B cell (primary cell): ENCODE measurements at regions not wholly inside any gene's neighbourhood (a gene's known extent, or its start where the extent isn't known, plus 50 kb on each side); places are given as distances from the start of the nearest gene placed in this dataset.

Source experiments
- ATAC-seq: fragments of 200-7000 bp; cut with Tn5 transposase; one replicate; pipeline ENCODE4 v1.10.0; 2021; ENCODE audit warnings: low read depth, mild to moderate bottlenecking, moderate number of reproducible peaks, moderate library complexity
- CTCF ChIA-PET: fragments of 350-600 bp; sonication (Branson Sonifier 250); formaldehyde crosslinking; loops from one replicate; lab custom pipeline; 2021; ENCODE audit warnings: antibody characterized with exemption, inconsistent platforms; lab: Charles Lee
- POLR2A ChIA-PET: fragments of 350-600 bp; sonication (Branson Sonifier 250); formaldehyde crosslinking; loops from one replicate; lab custom pipeline; 2021; ENCODE audit warnings: antibody characterized with exemption; lab: Charles Lee
- DNase-seq: peaks from one replicate; pipeline ENCODE4 v3.0.0; 2013
- H2AFZ ChIP-seq: 2 replicates; pipeline ENCODE4 v1.6.1; 2012; ENCODE audit warnings: mild to moderate bottlenecking, low read depth, low read length; ENCODE audit not compliant: insufficient read depth, poor library complexity, severe bottlenecking
- H3K27ac ChIP-seq, 2 donors: 1 replicate in 1 of 2; 2 replicates in 1 of 2; pipeline ENCODE4 v1.5.1; 2012 to 2013; ENCODE audit warnings: low read length in 2 of 2, mild to moderate bottlenecking in 2 of 2, moderate library complexity in 1 of 2
- H3K27me3 ChIP-seq, 4 experiments: fragments of 200-600 bp in 1 of 4; sonication (generic) in 1 of 4; replicated peaks in 1 of 4; 1 replicate in 2 of 4; 2 replicates in 2 of 4; pipeline versions ENCODE4 v1.6.1 to v1.7.0; 2013 to 2016; ENCODE audit warnings: low read length in 3 of 4, mild to moderate bottlenecking in 2 of 4, mixed read lengths in 1 of 4, moderate library complexity in 1 of 4; ENCODE audit not compliant: insufficient read depth in 4 of 4, control insufficient read depth in 3 of 4; ENCODE audit errors: control extremely low read depth in 1 of 4
- H3K36me3 ChIP-seq, 2 experiments: replicated peaks in 1 of 2; 1 replicate in 1 of 2; 2 replicates in 1 of 2; pipeline versions ENCODE4 v1.6.1 to v1.7.1; 2013; ENCODE audit warnings: low read length in 1 of 2; ENCODE audit not compliant: insufficient read depth in 2 of 2, control insufficient read depth in 1 of 2; ENCODE audit errors: control extremely low read depth in 1 of 2, extremely low read depth in 1 of 2
- H3K4me1 ChIP-seq, 2 donors: fragments of 200-600 bp in 1 of 2; sonication (generic) in 1 of 2; 1 replicate in 1 of 2; 2 replicates in 1 of 2; pipeline versions ENCODE4 v1.5.1 to v1.6.1; 2013 to 2017; ENCODE audit warnings: low read length in 2 of 2; ENCODE audit not compliant: control insufficient read depth in 2 of 2, insufficient read depth in 2 of 2
- H3K4me2 ChIP-seq: replicated peaks from 2 replicates; pipeline ENCODE3; 2012; ENCODE audit warnings: mild to moderate bottlenecking, low read depth, low read length; ENCODE audit not compliant: poor library complexity, severe bottlenecking
- H3K4me3 ChIP-seq, 5 experiments: fragments of 200-600 bp in 1 of 5; sonication (generic) in 1 of 5; 1 replicate in 3 of 5; 2 replicates in 2 of 5; pipeline versions ENCODE4 v1.5.1 to v1.7.0; 2011 to 2016; ENCODE audit warnings: low read length in 4 of 5, mild to moderate bottlenecking in 4 of 5, low read depth in 2 of 5, control low read depth in 1 of 5, moderate library complexity in 1 of 5; ENCODE audit not compliant: insufficient read depth in 1 of 5; ENCODE audit errors: control extremely low read depth in 1 of 5, extremely low read depth in 1 of 5
- H3K79me2 ChIP-seq: fragments of 200-600 bp; sonication (generic); one replicate; pipeline ENCODE4 v1.6.0; 2016; ENCODE audit warnings: low read length; ENCODE audit not compliant: control insufficient read depth, insufficient read depth
- H3K9ac ChIP-seq: fragments of 200-600 bp; sonication (generic); 2 replicates; pipeline ENCODE4 v1.6.1; 2017; ENCODE audit warnings: mild to moderate bottlenecking, low read length, moderate library complexity
- H3K9me3 ChIP-seq, 3 donors: one replicate each; pipeline versions ENCODE4 v1.6.1 to v1.7.1; 2013; ENCODE audit warnings: low read length in 2 of 3; ENCODE audit not compliant: control insufficient read depth in 2 of 3, insufficient read depth in 1 of 3; ENCODE audit errors: control extremely low read depth in 1 of 3
- H4K20me1 ChIP-seq: 2 replicates; pipeline ENCODE4 v1.6.0; 2012; ENCODE audit warnings: mild to moderate bottlenecking, low read length; ENCODE audit not compliant: insufficient read depth, control insufficient read depth, poor library complexity, severe bottlenecking
- H3K27ac Mint-ChIP-seq: one replicate; pipeline ENCODE4 v1.8.0; 2021; ENCODE audit warnings: mixed read lengths
- H3K27me3 Mint-ChIP-seq: one replicate; pipeline ENCODE4 v1.8.0; 2021; ENCODE audit warnings: mixed read lengths
- H3K4me1 Mint-ChIP-seq: one replicate; pipeline ENCODE4 v1.8.0; 2021; ENCODE audit warnings: mixed read lengths
- H3K4me3 Mint-ChIP-seq: one replicate; pipeline ENCODE4 v1.8.0; 2021; ENCODE audit warnings: mixed read lengths
- H3K9me3 Mint-ChIP-seq: one replicate; pipeline ENCODE4 v1.8.0; 2022; ENCODE audit warnings: mixed read lengths; ENCODE audit not compliant: insufficient read depth
- EZH2 ChIP-seq: IDR thresholded peaks from 2 replicates; pipeline ENCODE4 v1.6.1; 2012; ENCODE audit warnings: borderline replicate concordance, low read depth, mild to moderate bottlenecking, moderate library complexity, low read length; ENCODE audit not compliant: insufficient read depth, poor library complexity, severe bottlenecking
- WGBS: methylation state at CpG from one replicate; pipeline ENCODE4 v1.1.5; 2013; ENCODE audit warnings: missing lambda C conversion rate; ENCODE audit not compliant: insufficient coverage; 5-methylcytosine and 5-hydroxymethylcytosine counted together
- intact Hi-C: fragments of 100-400 bp; cut with micrococcal nuclease; formaldehyde crosslinking; loops from one replicate; pipeline ENCODE4 v1.10.0; 2022
- TF ChIP-seq, protein P1 (sequence below): fragments of 200-600 bp; IDR thresholded peaks from one replicate; pipeline ENCODE4 v1.8.0; 2022; ENCODE audit warnings: antibody characterized with exemption, mild to moderate bottlenecking

GRCh38 chr14:97624985-97625384 is 827.8 kb downstream of the VRK1 start:
- TF ChIP-seq, protein P1, sequence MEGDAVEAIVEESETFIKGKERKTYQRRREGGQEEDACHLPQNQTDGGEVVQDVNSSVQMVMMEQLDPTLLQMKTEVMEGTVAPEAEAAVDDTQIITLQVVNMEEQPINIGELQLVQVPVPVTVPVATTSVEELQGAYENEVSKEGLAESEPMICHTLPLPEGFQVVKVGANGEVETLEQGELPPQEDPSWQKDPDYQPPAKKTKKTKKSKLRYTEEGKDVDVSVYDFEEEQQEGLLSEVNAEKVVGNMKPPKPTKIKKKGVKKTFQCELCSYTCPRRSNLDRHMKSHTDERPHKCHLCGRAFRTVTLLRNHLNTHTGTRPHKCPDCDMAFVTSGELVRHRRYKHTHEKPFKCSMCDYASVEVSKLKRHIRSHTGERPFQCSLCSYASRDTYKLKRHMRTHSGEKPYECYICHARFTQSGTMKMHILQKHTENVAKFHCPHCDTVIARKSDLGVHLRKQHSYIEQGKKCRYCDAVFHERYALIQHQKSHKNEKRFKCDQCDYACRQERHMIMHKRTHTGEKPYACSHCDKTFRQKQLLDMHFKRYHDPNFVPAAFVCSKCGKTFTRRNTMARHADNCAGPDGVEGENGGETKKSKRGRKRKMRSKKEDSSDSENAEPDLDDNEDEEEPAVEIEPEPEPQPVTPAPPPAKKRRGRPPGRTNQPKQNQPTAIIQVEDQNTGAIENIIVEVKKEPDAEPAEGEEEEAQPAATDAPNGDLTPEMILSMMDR = no peak
- no peak for TF ChIP-seq EZH2
- no CpG with 5 or more reads among the region's 1 CpG for WGBS
- Histone ChIP-seq H3K27ac (no peak overlapping the region), H3K36me3 (no peaks in the 10 kb centered on the region), H3K9me3 (peaks cover 0 to 2% (median 0%) of the 10 kb centered on the region in 3 donors), H3K4me2 (no peak overlapping the region), H4K20me1 (no peaks in the 10 kb centered on the region), H3K27me3 (no peaks in the 10 kb centered on the region), H3K9ac (no peak overlapping the region), H3K79me2 (no peaks in the 10 kb centered on the region), H3K4me3 (no peak overlapping the region), H3K4me1 (no peaks in the 10 kb centered on the region), H2AFZ (no peak overlapping the region)
- ChIA-PET POLR2A (no interaction called here), CTCF (no interaction called here)
- intact Hi-C loops = no loop called here
- H3K9me3 Mint-ChIP-seq = peaks cover 4% of the 10 kb centered on the region
- ATAC-seq (no peak), DNase-seq (no peak)
- H3K4me3 Mint-ChIP-seq = no peak overlapping the region
- no peak overlapping the region for H3K27ac Mint-ChIP-seq
- H3K4me1 Mint-ChIP-seq = peaks cover 2% of the 10 kb centered on the region
- no peaks in the 10 kb centered on the region for H3K27me3 Mint-ChIP-seq

GRCh38 chr14:97625477-97625876 is 828.3 kb downstream of the VRK1 start:
- H3K9ac ChIP-seq = no peak overlapping the region
- no peaks in the 10 kb centered on the region for H4K20me1 ChIP-seq
- H3K27me3 ChIP-seq = no peaks in the 10 kb centered on the region
- no peak overlapping the region for H3K4me2 ChIP-seq
- intact Hi-C loops = no loop called here
- no peaks in the 10 kb centered on the region for H3K4me1 ChIP-seq
- ChIA-PET POLR2A (no interaction called here), CTCF (no interaction called here)
- DNase-seq (no peak), ATAC-seq (no peak)
- H3K4me3 ChIP-seq = no peak overlapping the region
- no peaks in the 10 kb centered on the region for H3K27me3 Mint-ChIP-seq
- H3K27ac ChIP-seq = no peak overlapping the region
- peaks cover 2% of the 10 kb centered on the region for H3K4me1 Mint-ChIP-seq
- H3K4me3 Mint-ChIP-seq = no peak overlapping the region
- no peaks in the 10 kb centered on the region for H3K79me2 ChIP-seq
- WGBS = no CpG with 5 or more reads among the region's 3 CpGs
- H3K9me3 Mint-ChIP-seq = peaks cover 4% of the 10 kb centered on the region
- H3K36me3 ChIP-seq = no peaks in the 10 kb centered on the region
- H2AFZ ChIP-seq = no peak overlapping the region
- TF ChIP-seq, protein P1 = no peak
- no peak for TF ChIP-seq EZH2
- peaks cover 0 to 2% (median 0%) of the 10 kb centered on the region in 3 donors for H3K9me3 ChIP-seq
- H3K27ac Mint-ChIP-seq = no peak overlapping the region
